Occipital lobe (tissue), 1 donor: ENCODE measurements at regions not wholly inside any gene's neighbourhood (a gene's known extent, or its start where the extent isn't known, plus 50 kb on each side); places are given as distances from the start of the nearest gene placed in this dataset.

Experiments used
- DNase-seq: peaks from one replicate; lab custom pipeline; 2025; lab: John Stamatoyannopoulos, UW

DNA sequence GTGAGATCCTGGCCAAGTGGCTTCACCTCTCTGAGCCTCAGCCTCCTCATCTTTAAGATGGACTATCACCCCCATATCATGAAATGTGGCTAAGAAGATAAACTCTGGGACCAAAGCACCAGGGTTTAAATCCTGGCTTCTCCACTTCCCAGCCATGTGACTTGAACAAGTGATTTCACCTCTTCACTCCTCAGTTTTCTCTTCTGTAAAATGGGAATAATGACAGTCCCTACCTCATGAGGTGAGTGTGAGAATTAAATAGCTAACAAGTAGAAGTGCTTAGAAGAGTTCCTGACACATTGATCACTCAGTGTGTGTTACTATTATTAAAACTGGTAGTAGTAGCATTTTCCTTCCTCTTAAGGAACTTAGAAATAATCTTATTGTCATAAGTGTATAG, 516.9 kb upstream of the SULF2 start:
- DNase-seq = no peak

DNA sequence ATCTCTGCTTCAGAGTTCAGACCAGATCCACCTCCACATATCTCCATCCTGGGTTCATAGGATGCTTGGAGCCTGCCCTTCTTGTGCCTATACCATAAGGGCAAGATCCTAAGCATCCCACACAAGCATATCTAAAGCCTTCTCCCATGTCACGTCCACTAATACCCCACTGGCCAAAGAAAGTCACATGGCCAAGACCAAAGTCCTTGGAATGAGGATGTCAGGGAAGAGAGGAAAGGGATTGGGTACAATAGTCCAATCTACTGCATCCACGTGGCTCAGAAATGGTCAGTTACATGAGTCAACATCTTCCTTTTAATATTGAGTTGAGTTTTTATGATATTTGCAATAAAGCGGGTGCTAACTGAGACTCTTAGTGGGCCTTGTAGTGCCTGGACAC, 515.9 kb upstream of the SULF2 start:
- no peak for DNase-seq

DNA sequence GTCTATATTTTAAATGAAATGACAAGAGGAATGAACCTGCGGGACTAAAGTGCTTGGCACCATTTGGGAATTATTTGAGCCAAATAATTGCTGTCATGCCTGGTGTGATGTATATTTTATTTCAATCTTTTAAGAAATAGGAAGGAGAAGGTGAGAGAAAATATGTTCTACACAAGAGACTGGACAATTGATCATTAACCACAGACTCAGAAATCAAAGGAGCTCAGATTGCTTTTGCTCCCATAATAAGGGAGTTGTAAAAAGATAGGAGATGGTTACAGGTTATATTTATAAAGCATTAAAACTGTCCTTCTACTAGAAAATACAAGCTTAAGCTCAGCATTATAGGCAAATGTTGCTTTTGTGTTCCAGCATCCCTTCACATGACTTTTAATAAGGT, 515.2 kb upstream of the SULF2 start:
- no peak for DNase-seq

DNA sequence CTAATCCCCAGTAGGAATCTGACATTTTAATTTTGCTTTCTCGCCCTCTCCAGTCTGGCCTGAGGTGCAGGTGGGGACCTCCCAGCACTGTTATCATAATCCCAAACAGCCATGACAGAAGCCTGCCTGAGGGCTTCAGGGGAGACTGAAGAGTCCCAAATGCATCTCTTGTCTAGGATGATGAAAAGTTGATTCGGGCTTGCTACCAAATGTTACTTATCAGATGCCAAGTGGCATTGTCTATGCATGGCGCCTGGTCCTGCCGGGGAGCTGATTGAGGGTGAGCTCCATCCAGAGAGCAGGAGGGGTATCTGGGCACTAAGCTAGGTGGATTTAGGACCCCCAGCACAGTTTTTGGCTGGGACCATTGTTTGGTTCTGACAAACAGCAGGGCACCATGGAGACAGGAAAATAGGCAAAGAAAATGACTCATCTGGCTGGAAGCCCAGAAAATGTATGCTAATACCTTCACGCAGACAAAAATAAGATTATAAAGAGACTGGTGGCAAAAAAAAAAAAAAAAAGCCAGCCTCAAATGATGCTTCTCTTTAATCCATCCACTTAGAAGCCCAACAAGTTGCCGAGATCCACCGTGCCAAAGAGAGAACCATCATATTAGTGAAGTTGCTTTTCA, 513.7 kb upstream of the SULF2 start:
- DNase-seq = no peak

DNA sequence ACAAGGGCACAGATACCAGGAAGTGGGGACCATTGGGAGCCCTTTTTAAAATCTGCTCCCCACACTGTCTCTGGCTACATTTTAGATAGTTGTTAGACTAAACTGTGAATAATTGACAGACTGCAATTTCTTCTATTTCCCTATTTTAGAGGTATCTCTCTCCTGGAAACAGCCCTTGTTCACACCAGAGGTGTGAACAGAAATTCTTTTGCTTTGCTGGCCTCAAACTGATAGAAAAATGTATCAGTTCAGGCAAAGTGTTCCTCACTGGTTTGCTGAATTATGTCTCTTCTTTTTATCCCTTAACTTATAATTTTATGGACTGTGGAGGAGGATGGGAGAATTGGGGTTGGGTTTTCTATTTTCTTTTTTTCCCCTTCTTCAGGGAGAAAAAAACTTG, 513.2 kb upstream of the SULF2 start:
- DNase-seq = no peak

DNA sequence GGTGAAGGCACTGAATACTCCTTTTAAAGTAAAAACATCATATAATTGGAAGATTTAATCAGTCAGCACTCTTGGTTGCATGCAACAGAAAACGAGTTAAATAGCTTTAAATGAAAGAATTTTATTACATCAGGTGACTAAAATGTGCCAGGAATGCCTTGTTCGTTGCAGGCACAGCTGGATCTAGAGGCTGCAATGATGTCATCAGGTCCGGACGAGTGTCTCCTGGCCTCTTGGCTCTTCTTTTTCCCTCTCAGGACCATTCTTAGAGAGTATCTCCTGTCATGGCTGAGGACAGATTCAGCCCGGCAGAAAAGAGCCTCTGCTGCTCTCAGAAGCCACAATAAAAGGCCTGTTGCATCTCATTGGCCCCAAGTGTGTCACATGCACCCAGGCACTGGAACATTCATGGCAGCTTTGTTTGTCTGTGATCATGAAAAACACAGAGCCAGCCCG, 510.7 kb upstream of the SULF2 start:
- no peak for DNase-seq

DNA sequence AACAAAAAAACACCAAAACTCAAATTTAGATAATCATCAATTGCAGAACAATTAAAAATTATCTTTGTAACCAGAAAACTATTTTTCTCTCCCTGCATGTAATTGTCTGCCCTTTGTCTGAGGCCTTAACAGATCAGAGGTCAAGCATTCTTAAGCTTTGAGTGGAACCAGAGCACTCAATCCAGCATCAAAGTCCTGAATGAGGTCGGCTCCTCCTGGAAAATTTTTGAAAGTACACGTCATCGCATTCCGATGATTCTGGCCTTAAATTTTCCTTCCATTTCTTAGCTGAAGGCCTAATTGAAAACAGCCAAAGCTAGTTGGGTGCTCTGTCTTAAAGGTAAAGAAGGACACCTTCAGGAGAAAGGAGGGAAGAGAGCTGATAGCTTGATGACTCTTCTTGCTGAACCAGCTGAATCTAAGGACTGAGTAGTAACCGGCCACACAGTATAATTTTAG, 510.2 kb upstream of the SULF2 start:
- DNase-seq = no peak

DNA sequence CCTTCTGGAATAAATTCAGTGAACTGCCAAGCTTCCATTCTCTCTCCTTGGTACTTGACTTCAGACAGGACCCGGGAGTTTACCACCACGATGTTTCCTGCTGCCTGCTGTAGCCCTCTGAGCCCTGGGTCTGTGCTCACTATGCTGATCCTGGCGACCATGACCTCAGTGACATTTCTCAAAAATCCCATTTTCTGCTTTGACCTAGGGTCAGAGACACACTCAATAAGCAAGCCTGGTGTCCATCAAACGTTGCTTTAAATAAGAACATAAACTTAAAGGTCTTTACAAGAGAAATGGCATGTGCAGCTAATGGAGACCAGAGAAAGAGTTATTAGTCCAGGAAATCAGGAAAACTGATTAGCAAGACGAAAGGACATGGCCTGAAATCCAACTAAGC, 509.7 kb upstream of the SULF2 start:
- no peak for DNase-seq

DNA sequence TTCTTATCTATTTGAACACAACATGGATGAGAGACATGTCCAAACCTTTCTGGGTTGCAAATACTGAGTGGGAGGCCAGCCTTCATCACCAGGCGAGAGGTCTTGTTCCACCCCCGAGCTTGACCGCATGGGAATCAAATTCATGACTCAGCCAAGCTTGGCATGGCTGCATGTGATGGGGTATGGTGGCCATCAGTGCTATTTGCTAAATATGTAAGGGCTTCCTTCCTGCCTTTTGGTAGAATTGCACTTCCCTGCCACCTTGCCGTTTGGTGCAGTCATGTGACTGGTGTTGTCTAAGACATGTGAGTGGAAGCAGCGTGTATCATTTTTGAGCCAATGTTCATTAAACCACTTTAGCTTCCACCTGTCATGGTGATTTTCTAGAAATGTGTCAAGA, 508.9 kb upstream of the SULF2 start:
- DNase-seq = no peak

DNA sequence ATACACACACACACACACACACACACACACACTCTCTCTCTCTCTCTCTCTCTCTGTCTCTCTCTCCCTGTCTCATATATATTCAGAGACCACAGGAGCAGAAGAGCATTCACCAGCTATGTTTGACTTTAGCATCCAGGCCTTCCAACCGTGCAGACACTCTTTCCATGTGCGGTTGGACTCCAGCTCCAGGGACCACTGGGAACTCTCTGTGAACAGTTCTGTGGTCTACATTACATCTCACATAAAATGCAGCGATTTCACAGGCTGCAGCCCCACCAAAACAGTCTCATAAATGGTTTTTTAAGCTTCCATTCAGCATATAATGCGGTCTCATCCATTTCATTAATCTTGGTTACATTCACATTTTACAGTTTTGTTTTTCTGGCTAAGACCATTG, 508.4 kb upstream of the SULF2 start:
- no peak for DNase-seq

DNA sequence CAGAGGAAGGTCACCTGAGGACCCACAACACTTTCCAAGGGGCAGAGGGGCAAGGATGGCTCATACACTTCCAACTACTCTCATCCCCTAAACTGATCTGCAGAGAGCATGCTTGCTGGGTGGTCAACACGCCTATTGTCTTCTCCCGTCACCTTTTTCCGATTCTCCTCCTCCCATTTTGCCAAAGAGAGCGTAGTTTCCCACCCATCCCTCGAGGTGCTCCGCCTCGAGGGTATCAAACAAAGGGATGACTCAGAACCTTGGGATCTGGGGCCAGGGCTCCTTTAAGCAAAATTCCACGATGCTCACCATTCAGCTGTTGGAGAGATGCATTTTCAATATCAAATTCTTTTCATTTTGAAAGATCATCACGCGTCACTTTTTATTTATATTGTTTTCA, 507.5 kb upstream of the SULF2 start:
- no peak for DNase-seq

DNA sequence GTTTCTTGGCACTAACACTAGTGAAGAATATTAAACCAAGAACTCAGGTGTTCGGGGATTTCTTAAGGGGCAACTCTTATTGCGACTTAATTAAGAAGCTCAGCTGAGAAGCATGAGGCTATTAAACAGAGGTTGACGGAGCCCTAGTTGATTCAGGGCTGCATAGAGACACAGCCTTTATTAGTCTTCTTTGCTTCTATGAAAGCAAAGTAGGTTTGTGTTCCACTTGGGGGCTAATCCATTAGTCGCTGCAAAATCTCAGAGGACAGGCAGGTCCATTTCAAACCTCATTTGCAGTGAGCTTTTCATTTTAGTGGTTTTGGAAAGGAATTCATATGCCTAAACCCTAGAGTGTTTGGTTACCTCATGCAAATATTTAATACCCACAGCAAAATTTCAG, 506.6 kb upstream of the SULF2 start:
- DNase-seq = no peak

DNA sequence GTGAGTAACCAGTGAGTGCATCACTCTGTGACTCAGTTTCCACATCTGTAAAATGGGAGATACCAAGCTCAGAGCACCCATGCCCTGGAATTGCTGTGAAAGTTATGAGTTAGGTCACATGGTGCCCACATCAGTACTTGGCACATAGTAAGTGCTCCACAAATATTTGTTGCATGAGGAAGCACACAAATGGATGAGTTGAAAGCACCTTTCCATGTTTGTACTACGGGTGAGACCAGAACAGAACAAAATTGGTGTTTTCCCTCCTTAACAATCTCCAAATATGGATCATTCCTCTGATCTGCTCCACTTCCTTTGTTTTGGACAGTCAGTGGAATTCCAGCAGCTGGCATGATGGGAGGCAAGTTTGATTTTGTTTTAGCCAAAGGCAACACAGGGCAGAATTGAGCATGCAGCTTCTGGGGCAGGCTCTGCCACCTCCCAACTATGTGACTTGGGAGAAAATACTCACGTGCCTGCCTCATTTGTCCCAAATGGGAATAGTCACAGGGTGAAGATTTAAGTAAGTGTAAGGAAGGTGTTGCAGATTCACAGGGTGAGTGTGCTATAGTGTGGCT, 503.7 kb upstream of the SULF2 start:
- DNase-seq = no peak

DNA sequence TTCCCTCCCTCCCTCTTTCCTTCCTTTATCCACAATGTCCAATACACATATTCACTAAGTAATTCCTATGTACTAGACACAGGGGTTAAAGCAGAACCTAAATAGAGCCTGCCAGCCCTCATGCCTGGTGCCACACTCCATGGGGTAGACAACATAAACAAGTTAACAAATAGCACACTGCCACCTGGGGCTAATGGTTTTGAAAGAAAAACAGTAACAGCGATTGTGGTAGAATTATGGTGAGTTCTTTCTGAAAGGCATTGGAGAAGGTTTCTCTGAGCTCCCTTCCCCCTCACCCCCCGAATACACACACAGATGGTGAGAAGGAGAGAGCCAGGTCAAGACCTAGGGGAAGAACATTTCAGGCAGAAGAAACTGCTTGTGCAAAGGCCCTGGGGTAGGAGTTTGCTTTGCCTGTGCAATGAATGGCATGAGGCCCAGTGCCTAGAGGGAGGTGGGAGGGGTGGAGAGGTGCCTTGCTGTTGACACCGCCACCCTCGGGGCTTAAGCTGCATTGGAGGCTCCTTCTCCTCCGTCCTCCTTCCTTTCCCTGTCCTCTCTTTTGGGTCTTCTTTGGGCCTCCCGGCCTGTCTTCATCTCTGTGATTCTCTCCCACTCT, 502.4 kb upstream of the SULF2 start:
- DNase-seq = no peak

DNA sequence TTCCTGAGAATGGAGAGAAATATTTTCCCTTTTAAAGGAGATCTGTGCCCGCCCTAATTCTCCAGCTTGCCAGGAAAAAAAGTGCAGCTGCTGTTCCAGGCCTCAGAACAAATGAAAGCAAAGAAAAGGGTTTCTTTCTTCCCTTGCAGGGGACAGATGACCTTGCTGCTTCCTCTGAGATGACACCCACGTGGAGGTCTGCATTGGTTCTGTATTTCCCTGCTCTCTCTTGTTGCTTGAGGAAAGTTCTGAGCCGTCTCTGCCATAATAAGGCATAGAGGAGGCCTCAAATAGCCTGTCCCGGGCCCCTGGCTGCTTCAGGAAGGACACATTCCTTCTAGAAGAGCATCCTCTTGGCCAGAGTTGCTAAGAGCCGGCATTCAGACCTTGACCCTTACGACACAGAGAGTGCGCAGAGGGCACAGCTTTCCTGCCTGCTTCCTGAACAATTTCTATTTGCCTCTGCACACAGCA, 501.8 kb upstream of the SULF2 start:
- no peak for DNase-seq

DNA sequence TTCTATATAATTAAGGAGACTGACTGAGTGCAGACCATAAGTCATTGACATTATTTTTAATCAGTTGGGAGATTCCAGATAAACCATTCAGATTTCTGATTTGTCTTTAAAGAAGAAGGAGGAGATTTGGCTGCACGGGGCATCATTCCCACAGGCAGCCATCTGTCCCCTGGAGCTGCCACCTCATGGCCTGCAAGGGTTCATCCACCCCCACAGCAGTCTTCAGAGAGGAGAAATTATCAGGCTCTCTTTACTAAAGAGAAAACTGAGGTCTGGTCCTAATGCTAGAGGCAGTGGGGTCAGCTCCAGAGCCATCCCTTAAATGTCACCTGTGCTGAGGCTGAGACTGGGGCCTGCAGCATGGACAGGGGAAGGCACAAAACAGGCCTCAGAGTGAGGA, 501.3 kb upstream of the SULF2 start:
- DNase-seq = no peak

DNA sequence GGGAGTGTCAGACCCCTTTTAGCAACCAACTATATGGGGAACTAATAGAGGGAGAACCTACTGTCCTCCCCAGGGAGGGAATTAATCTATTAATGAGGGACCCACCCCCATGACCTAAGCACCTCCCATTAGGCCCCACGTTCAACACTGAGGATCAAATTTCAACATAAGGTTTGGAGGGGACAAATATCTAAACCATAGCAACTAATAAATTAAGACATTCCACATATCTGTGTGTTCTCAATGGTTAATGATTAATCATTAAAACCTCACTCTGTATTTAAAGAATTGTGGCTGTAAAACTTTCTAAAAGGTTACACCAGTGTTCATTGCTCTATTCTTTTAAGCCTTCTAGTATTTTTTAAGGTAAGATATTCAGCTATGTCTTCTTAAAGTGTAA, 500.4 kb upstream of the SULF2 start:
- DNase-seq = no peak

DNA sequence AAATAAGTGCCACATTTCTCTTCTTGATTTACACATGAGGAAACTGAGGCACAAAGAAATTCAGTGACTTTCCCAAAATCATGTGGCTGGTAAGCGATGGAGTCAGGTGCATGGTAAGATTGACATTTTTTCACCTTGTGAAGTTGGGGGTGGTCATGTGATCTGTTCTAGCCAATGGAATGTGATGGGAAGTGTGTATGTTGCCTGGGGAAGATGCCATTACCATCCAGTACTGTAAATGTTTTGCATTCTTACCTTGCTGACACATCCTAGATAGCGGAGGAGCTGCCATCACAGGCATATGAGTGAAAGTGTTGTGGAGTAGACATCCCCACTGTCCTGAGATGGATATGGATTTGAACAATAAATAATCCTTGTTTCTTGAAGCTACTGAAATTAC, 499.6 kb upstream of the SULF2 start:
- no peak for DNase-seq

DNA sequence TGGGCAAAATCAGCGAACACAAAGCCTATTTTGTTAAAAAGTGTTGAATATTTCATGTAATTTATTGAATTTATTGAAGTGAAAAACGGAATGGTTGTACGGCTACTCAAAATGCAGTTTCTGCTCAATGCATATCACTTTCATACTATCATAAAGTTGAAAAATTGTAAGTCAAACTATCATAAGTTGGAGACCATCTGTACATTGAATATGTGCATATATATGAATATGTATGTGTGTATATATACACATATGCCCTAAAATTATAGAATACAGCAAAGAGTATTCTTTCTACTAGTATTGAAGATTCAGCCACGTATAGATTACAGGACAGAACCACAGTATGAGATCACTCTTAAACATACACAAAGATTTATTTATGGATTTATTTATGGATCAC, 499.0 kb upstream of the SULF2 start:
- no peak for DNase-seq

DNA sequence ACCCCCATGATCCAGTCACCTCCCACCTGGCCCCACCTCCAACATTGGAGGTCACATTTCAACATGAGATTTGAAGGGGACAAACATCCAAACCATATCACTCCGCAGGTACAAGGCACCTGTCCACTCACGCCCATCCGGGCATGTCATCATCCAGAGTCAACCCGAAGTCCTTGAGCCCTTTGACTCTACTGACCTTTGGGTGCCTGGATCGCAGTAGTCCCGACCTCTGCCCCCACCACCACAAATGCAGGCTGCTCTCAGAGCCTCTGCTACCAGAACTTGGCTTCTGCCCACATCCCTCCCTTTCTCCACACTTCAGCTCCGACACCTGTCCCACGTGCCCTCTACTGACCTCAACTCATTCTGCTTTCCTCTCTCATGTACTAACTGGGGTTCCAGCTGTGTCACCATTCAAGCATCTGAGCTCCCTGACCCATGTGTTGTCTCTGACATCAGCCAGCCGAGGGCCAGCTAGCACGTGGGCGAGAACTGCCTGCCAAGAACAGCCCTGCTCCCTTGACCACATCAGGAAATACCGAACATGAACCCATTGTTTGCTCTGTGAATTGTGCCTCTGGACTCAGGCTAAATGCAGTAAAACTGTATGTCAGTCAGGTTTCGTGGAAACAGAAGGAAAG, 498.3 kb upstream of the SULF2 start:
- DNase-seq = peak; percentile 66

DNA sequence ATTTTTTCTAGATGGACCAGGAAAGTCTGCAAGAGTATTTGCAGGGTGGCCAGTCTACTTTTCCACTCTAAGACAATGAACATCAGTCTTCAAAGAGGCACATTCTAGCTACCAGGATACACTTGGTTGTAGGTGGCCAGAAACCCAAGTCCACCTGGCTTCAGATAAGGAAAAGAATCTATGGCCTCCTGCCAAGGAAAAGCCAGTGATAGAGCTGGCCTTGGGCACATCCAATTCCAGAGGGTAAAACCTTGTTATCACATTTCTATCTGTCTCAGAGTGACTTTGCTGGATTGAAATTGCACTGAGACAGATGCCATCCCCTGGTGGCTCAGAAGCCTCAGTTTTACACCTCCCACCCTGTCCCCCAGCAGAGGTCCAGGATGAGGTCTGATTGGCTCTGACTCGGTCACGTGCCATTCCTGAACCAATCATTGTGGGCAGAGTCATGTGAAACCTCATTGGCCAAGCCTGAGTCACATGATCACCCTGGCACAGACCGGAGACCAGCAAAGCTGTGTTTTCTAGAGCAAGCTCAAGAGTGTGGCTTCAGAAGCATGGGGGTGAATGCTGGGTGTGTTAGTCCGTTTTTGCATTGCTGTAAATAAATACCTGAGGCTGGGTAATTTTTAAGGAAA, 497.4 kb upstream of the SULF2 start:
- DNase-seq = no peak

DNA sequence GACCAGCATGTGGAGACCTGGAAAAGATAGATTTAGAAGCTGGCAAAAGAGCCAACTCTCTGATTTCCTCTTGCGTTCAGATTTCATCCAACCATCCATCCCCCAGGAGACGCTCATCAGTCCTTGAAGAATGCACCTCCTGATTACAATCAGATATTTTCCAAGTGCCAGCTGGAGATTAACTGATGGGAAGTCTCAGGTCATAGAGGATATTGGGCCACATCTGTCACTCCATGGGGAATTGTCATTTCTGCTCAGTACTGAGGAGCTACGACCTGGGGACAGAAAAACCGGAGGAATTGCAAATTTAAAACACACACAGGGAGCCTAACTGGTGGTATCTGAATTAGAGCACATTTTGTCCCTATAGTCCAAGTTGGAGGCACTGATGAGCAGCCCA, 496.2 kb upstream of the SULF2 start:
- DNase-seq = no peak
